Prostate gland (tissue), 2 donors: ENCODE measurements at regions not wholly inside any gene's neighbourhood (a gene's known extent, or its start where the extent isn't known, plus 50 kb on each side); places are given as distances from the start of the nearest gene placed in this dataset.

Experiments used
- DNase-seq: peaks from one replicate; pipeline ENCODE4 v3.0.0-alpha.2; 2019; ENCODE audit warnings: low spot score
- H3K27ac ChIP-seq, 2 donors: fragments of 200-600 bp; sonication (generic); 2 replicates each; pipeline ENCODE4 v1.5.1; 2017 to 2019
- H3K27me3 ChIP-seq: fragments of 200-600 bp; sonication (generic); replicated peaks from 2 replicates; pipeline ENCODE4 v1.5.1; 2019; ENCODE audit not compliant: insufficient read depth
- H3K36me3 ChIP-seq, 2 donors: fragments of 200-600 bp; sonication (generic); 1 replicate in 1 of 2; 2 replicates in 1 of 2; pipeline versions ENCODE4 v1.5.1 to v1.8.1; 2017 to 2019
- H3K4me1 ChIP-seq: fragments of 200-600 bp; sonication (generic); replicated peaks from 2 replicates; pipeline ENCODE4 v1.5.1; 2019
- H3K4me3 ChIP-seq, 2 donors: fragments of 200-600 bp; sonication (generic); 2 replicates each; pipeline ENCODE4 v1.5.1; 2017 to 2019
- H3K9me3 ChIP-seq: fragments of 200-600 bp; sonication (generic); 2 replicates; pipeline ENCODE4 v1.5.1; 2017
- CTCF ChIP-seq, 4 experiments: fragments of 200-600 bp in 2 of 4; fragments of 450-650 bp in 2 of 4; sonication (generic) in 2 of 4; IDR thresholded peaks; 1 replicate in 3 of 4; 2 replicates in 1 of 4; pipeline ENCODE4 v1.5.1; 2016 to 2019; ENCODE audit warnings: antibody characterized with exemption in 4 of 4, mild to moderate bottlenecking in 2 of 4, moderate library complexity in 2 of 4
- POLR2A ChIP-seq: fragments of 450-650 bp; IDR thresholded peaks from one replicate; pipeline ENCODE4 v1.6.1; 2016; ENCODE audit warnings: antibody characterized with exemption, mild to moderate bottlenecking
- POLR2AphosphoS5 ChIP-seq: sonication (generic); formaldehyde crosslinking; IDR thresholded peaks from one replicate; pipeline ENCODE4 v1.6.1; 2017; ENCODE audit warnings: antibody characterized with exemption
- WGBS: methylation state at CpG from one replicate; pipeline ENCODE4 v1.1.5; 2018; 5-methylcytosine and 5-hydroxymethylcytosine counted together
- intact Hi-C: fragments of 100-400 bp; cut with DNase I; formaldehyde crosslinking; loops from one replicate; pipeline ENCODE4 v1.14.2; 2022

GRCh38 chr4:159566786-159567185 lies 463.9 kb downstream of the RAPGEF2 start:
- H3K4me1 ChIP-seq, result no peaks in the 10 kb centered on the region
- TF ChIP-seq POLR2A (no peak), CTCF (IDR thresholded peaks at IDR 0.05) (no peak), POLR2AphosphoS5 (no peak)
- no peaks in the 10 kb centered on the region for H3K27me3 ChIP-seq
- DNase-seq, result no peak
- no peaks in the 10 kb centered on the region for H3K36me3 ChIP-seq
- WGBS, result 57% methylated on average over 1 of the region's 1 CpG
- H3K27ac ChIP-seq, result no peak overlapping the region
- intact Hi-C loops, result no loop called here
- no peaks in the 10 kb centered on the region for H3K9me3 ChIP-seq
- H3K4me3 ChIP-seq, result no peak overlapping the region

DNA sequence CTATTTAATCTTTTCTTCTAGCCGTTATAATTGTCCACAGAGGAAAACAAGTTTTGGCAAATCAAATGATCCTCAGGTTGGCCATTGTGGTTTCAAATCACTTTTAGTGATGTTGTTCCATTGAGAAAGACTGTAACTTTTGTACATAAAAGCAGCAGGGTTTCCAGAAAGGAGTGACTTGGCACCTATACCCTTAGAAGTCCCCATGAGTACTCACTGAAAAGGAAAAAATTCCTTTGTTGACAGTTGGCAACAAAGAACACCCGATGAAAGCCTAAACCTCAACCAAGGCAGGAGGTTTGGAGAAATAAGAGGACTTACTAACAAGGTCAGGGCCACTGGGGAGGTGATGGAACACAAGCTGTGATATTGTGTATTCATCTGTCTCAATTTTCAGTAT lies 474.4 kb downstream of the RAPGEF2 start:
- no peaks in the 10 kb centered on the region for H3K4me1 ChIP-seq
- H3K27ac ChIP-seq, result no peak overlapping the region
- H3K9me3 ChIP-seq, result no peaks in the 10 kb centered on the region
- no peaks in the 10 kb centered on the region for H3K36me3 ChIP-seq
- no peak for TF ChIP-seq POLR2A
- no peak for TF ChIP-seq CTCF (IDR thresholded peaks at IDR 0.05)
- intact Hi-C loops, result no loop called here
- H3K4me3 ChIP-seq, result no peak overlapping the region
- H3K27me3 ChIP-seq, result no peaks in the 10 kb centered on the region
- WGBS, result 53% methylated on average over 2 of the region's 2 CpGs
- no peak for DNase-seq

DNA sequence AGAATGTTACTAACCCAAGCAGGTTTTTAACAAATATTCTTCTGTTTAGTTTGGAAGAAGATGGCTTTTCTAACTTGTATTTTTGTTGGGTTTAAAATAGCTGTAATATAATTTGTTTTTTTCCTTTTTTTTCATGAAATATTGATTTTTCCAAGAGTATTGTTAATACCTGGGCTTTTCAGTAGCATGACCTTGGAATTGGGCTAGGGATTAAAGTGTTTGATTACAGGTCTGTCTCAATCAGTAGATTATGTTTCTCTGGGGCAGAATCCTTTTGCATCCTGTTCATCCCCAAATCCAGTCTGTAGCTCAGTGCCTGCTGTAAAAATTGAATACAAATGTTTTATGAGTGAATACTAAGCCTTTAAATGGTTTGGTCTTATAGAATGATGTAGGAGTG lies 479.8 kb downstream of the RAPGEF2 start:
- Histone ChIP-seq H3K4me1 (no peaks in the 10 kb centered on the region), H3K27ac (no peak overlapping the region), H3K9me3 (no peaks in the 10 kb centered on the region), H3K27me3 (no peaks in the 10 kb centered on the region), H3K36me3 (no peaks in the 10 kb centered on the region), H3K4me3 (no peak overlapping the region)
- DNase-seq, result no peak
- TF ChIP-seq POLR2A (no peak), POLR2AphosphoS5 (no peak), CTCF (IDR thresholded peaks at IDR 0.05) (no peak)
- intact Hi-C loops, result no loop called here

DNA sequence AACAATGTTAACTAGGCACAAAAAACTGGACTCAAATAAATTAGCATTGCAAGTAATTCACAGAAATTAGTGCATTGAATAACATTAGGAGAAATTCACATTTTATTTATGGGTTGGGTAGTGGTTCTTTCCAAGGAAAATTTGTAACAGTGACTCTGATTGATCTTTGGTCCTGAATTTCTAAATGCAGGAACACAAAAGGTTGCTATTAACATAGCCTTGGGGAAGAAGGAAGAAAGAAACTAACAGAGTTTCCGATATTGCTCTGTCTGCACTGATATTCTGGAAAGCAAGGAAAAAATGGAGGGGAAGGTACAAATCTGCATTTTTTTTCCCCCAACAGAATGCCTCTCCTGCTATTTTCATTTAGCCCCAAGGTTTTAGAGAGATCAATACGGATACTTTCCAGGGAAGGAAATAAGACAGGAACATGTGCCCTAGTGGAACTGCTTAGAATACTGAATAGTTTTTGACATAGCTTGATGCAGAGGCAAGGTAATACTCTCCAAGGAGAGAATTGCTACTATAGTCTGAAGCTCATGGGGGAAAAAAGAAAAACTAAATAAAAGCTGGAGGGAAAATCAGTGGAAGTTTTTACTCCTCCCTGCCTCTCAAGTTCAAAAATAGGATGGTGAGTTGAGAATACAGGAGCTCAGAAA lies 490.1 kb downstream of the RAPGEF2 start:
- intact Hi-C loops, result no loop called here
- 77% methylated on average over 2 of the region's 2 CpGs for WGBS

More for the DNA sequence above, 490.1 kb downstream of the RAPGEF2 start:
- TF ChIP-seq POLR2A (no peak), POLR2AphosphoS5 (no peak), CTCF (IDR thresholded peaks at IDR 0.05) (no peak)
- no peak for DNase-seq
- H3K27me3 ChIP-seq, result no peaks in the 10 kb centered on the region
- H3K4me3 ChIP-seq, result no peak overlapping the region
- H3K4me1 ChIP-seq, result no peaks in the 10 kb centered on the region
- H3K27ac ChIP-seq, result no peak overlapping the region
- H3K9me3 ChIP-seq, result no peaks in the 10 kb centered on the region
- no peaks in the 10 kb centered on the region for H3K36me3 ChIP-seq
